GM06990 (cell line): ENCODE measurements at regions not wholly inside any gene's neighbourhood (a gene's known extent, or its start where the extent isn't known, plus 50 kb on each side); places are given as distances from the start of the nearest gene placed in this dataset.

ENCODE experiments used
- DNase-seq: peaks from one replicate; pipeline ENCODE4 v3.0.0-alpha.2; 2011; ENCODE audit not compliant: insufficient read length; ENCODE audit errors: extremely low read depth
- H3K27me3 ChIP-seq: replicated peaks from 2 replicates; pipeline ENCODE4 v1.6.0; 2011; ENCODE audit warnings: low read length; ENCODE audit not compliant: control insufficient read depth, insufficient read depth
- H3K36me3 ChIP-seq: 2 replicates; pipeline ENCODE4 v1.5.1; 2011; ENCODE audit warnings: low read length; ENCODE audit not compliant: control insufficient read depth, insufficient read depth
- H3K4me3 ChIP-seq: replicated peaks from 2 replicates; pipeline ENCODE4 v1.5.1; 2011; ENCODE audit warnings: low read depth, mild to moderate bottlenecking, control low read depth, low read length
- TF ChIP-seq, protein P1 (sequence below): IDR thresholded peaks from 2 replicates; pipeline ENCODE4 v1.5.1; 2011; ENCODE audit warnings: low read length, control low read depth, mild to moderate bottlenecking, inconsistent platforms; ENCODE audit not compliant: insufficient read depth, poor library complexity, severe bottlenecking

DNA sequence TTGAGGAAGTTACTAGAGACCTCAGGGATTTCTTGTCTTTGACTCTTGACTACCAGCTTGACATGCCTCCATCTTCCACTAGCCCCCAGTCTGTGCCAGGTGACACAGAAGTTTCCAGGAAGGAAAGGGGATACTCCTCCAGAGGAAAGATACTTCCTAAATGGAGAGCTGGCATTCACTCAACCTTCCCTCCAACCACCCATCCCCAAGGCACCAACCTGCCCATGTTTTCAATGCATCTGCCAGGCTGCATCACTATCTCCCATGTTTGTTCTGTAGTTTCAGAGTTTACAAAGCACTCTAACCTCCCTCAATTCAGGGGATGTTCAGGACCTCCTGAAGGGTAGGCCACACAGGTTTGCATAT lies 198.4 kb upstream of the LPP start:
- no peak for DNase-seq
- Histone ChIP-seq H3K36me3 (no peaks in the 10 kb centered on the region), H3K4me3 (no peak overlapping the region), H3K27me3 (no peaks in the 10 kb centered on the region)
- TF ChIP-seq, protein P1, sequence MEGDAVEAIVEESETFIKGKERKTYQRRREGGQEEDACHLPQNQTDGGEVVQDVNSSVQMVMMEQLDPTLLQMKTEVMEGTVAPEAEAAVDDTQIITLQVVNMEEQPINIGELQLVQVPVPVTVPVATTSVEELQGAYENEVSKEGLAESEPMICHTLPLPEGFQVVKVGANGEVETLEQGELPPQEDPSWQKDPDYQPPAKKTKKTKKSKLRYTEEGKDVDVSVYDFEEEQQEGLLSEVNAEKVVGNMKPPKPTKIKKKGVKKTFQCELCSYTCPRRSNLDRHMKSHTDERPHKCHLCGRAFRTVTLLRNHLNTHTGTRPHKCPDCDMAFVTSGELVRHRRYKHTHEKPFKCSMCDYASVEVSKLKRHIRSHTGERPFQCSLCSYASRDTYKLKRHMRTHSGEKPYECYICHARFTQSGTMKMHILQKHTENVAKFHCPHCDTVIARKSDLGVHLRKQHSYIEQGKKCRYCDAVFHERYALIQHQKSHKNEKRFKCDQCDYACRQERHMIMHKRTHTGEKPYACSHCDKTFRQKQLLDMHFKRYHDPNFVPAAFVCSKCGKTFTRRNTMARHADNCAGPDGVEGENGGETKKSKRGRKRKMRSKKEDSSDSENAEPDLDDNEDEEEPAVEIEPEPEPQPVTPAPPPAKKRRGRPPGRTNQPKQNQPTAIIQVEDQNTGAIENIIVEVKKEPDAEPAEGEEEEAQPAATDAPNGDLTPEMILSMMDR = no peak

DNA sequence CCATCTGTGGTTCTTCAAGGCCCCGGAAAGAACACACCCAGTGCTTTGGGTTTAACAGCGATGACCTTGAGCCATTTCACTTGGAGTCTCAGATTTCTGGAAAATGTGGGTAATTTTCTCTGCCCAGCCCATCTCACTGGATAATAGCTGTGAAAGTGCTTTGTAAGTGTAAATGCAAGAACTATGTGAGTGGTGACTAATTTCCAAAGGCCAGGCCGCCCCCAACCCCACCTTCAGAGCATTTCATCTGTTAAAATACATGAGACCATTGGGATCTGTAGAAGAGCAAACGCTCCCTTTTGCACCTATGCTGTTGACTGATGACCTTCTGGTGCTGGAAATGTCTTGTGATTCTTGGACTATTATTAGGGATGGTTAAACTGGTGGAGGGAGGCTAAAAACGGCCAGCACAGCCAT lies 196.8 kb upstream of the LPP start:
- Histone ChIP-seq H3K36me3 (no peaks in the 10 kb centered on the region), H3K4me3 (no peak overlapping the region), H3K27me3 (no peaks in the 10 kb centered on the region; the same call in 1 of the 2 replicates)
- TF ChIP-seq, protein P1 = no peak
- DNase-seq = no peak

DNA sequence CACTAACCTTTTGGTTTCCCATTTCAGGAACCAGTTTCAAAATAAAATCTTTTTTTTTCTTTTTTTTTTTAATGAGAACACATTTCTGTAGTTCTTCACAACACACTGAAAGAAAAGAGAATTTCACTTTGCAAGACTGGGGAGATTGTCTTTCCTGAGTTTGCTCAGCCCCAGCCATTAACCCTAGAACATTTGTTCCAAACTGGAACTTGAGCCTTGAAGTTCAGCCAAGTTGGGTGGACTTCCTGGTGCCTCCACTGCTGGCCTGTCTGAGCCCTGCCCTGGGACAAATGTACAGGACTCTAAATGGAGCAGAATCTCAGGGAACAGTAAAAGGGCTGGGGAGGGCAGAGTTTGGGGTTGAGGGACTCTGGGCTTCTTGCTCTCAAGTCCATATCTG lies 196.4 kb upstream of the LPP start:
- Histone ChIP-seq H3K27me3 (no peaks in the 10 kb centered on the region; the same call in 1 of the 2 replicates), H3K36me3 (no peaks in the 10 kb centered on the region), H3K4me3 (no peak overlapping the region)
- DNase-seq = no peak
- TF ChIP-seq, protein P1 = no peak

DNA sequence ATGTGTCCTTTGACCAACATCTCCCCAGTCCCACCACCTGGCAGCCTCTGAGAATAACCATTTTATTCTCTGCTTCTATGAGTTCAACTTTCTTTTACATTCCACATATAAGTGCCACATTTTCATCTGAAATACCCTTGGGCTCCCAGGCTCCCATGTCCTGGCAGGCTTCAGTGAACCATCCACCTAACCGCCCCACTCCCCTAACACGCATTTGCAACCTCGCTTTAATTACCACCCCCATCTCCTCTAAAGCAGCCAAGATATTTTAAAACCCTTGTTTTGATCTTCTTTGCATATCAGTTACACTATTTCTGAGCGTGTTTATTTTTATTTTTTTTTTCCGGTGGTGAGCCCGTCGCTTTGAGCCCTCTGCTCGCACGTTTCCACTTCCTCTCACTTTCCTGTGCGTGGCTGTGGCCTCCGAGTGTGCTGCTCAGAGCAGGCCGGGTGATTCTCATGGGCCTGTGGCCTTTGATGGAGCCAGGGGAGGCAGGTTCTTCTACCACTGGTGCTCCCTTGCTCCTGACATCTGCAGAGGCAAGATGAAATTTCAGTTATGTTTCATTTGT lies 195.4 kb upstream of the LPP start:
- Histone ChIP-seq H3K4me3 (no peak overlapping the region), H3K36me3 (no peaks in the 10 kb centered on the region), H3K27me3 (no peaks in the 10 kb centered on the region; the same call in 1 of the 2 replicates)
- no peak for DNase-seq
- TF ChIP-seq, protein P1 = no peak

DNA sequence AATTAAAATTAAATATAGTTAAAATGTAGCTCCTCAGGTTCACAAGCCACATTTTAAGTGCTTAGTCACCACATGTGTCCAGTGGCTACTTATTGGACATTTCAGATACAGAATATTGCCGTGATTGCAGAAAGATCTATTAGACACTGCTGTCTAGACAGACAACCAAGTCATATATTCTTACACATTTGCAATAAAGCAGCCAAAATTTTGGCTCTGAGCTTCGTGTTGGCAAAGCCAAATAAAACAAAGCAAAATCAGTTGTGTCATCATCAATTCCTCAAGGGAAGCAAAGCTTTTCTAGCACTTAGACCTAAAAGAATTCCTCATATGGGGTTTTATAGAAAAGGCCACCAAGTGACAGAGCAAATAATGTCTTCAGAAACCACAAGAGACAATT lies 193.1 kb upstream of the LPP start:
- no peak for DNase-seq
- TF ChIP-seq, protein P1 = no peak

DNA sequence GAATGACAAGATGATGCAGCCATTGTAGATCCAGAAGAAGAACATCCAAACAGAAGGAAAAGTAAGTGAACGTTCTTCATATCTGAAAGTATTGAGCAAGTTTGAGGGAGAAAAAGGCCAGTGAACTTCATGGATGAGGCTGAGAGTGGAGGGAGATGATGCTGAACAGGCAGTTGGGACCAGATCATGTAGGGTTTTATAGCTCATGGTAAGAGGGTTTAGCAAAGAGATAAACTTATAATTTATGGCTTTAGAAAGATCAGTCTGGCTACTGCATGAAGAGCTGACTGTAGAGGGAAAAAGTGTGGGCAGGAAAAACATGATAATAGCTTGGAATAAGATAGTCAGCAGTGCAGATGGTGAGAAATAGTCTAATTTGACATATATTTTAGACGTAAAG lies 192.6 kb upstream of the LPP start:
- H3K27me3 ChIP-seq = no peaks in the 10 kb centered on the region; the same call in 1 of the 2 replicates
- no peaks in the 10 kb centered on the region for H3K36me3 ChIP-seq
- no peak overlapping the region for H3K4me3 ChIP-seq
- DNase-seq = no peak
- TF ChIP-seq, protein P1 = no peak

More for the DNA sequence above, 193.1 kb upstream of the LPP start:
- H3K27me3 ChIP-seq = no peaks in the 10 kb centered on the region; the same call in 1 of the 2 replicates
- H3K36me3 ChIP-seq = no peaks in the 10 kb centered on the region
- H3K4me3 ChIP-seq = no peak overlapping the region
